ENCODE measurements at regions not wholly inside any gene's neighbourhood (a gene's known extent, or its start where the extent isn't known, plus 50 kb on each side); places are given as distances from the start of the nearest gene placed in this dataset.

- no peaks in the 10 kb centered on the region for H3F3A ChIP-seq (ENCODE audit: insufficient read depth, low read length, poor library complexity, severe bottlenecking)
- no peak overlapping the region for H2AFZ ChIP-seq (ENCODE audit: low read depth, low read length)
- no peak for TF ChIP-seq POLR2AphosphoS5 (IDR thresholded peaks at IDR 0.05)
- TF ChIP-seq, protein P1, sequence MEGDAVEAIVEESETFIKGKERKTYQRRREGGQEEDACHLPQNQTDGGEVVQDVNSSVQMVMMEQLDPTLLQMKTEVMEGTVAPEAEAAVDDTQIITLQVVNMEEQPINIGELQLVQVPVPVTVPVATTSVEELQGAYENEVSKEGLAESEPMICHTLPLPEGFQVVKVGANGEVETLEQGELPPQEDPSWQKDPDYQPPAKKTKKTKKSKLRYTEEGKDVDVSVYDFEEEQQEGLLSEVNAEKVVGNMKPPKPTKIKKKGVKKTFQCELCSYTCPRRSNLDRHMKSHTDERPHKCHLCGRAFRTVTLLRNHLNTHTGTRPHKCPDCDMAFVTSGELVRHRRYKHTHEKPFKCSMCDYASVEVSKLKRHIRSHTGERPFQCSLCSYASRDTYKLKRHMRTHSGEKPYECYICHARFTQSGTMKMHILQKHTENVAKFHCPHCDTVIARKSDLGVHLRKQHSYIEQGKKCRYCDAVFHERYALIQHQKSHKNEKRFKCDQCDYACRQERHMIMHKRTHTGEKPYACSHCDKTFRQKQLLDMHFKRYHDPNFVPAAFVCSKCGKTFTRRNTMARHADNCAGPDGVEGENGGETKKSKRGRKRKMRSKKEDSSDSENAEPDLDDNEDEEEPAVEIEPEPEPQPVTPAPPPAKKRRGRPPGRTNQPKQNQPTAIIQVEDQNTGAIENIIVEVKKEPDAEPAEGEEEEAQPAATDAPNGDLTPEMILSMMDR (IDR thresholded peaks at IDR 0.05; ENCODE audit: poor library complexity, severe bottlenecking), result no peak
- no peak for TF ChIP-seq EP300 (conservative IDR thresholded peaks at IDR 0.05; ENCODE audit: poor library complexity, severe bottlenecking)
- TF ChIP-seq SMC3 (conservative IDR thresholded peaks at IDR 0.05; ENCODE audit: poor library complexity), result no peak
- TF ChIP-seq MXI1 (conservative IDR thresholded peaks at IDR 0.05; ENCODE audit: poor library complexity, severe bottlenecking), result no peak
- no peak for TF ChIP-seq RAD21 (conservative IDR thresholded peaks at IDR 0.05)
- no peak for TF ChIP-seq EZH2 (IDR thresholded peaks at IDR 0.05; ENCODE audit: borderline replicate concordance, insufficient read depth, low read length, poor library complexity, severe bottlenecking)
- TF ChIP-seq TAF1 (IDR thresholded peaks at IDR 0.05; ENCODE audit: low read depth), result no peak
- TF ChIP-seq, protein P2, sequence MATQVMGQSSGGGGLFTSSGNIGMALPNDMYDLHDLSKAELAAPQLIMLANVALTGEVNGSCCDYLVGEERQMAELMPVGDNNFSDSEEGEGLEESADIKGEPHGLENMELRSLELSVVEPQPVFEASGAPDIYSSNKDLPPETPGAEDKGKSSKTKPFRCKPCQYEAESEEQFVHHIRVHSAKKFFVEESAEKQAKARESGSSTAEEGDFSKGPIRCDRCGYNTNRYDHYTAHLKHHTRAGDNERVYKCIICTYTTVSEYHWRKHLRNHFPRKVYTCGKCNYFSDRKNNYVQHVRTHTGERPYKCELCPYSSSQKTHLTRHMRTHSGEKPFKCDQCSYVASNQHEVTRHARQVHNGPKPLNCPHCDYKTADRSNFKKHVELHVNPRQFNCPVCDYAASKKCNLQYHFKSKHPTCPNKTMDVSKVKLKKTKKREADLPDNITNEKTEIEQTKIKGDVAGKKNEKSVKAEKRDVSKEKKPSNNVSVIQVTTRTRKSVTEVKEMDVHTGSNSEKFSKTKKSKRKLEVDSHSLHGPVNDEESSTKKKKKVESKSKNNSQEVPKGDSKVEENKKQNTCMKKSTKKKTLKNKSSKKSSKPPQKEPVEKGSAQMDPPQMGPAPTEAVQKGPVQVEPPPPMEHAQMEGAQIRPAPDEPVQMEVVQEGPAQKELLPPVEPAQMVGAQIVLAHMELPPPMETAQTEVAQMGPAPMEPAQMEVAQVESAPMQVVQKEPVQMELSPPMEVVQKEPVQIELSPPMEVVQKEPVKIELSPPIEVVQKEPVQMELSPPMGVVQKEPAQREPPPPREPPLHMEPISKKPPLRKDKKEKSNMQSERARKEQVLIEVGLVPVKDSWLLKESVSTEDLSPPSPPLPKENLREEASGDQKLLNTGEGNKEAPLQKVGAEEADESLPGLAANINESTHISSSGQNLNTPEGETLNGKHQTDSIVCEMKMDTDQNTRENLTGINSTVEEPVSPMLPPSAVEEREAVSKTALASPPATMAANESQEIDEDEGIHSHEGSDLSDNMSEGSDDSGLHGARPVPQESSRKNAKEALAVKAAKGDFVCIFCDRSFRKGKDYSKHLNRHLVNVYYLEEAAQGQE (IDR thresholded peaks at IDR 0.05; ENCODE audit: borderline replicate concordance), result no peak
- no peaks in the 10 kb centered on the region for H3K9me2 ChIP-seq (ENCODE audit: insufficient read depth, low read length)
- H3K79me2 ChIP-seq (replicated peaks; ENCODE audit: insufficient read depth, low read length), result no peaks in the 10 kb centered on the region
- H3K4me2 ChIP-seq (ENCODE audit: low read length), result no peak overlapping the region
- H3K27ac ChIP-seq (ENCODE audit: low read length), result no peak overlapping the region
- no peaks in the 10 kb centered on the region for H3K27me3 ChIP-seq (ENCODE audit: insufficient read depth, low read depth, low read length)
- H3K4me3 ChIP-seq (ENCODE audit: low read length), result no peak overlapping the region
- H4K20me1 ChIP-seq (ENCODE audit: insufficient read depth), result no peaks in the 10 kb centered on the region
- H3K9ac ChIP-seq (ENCODE audit: low read length), result no peak overlapping the region
- H3K9me3 ChIP-seq (ENCODE audit: low read length), result no peaks in the 10 kb centered on the region
- no peaks in the 10 kb centered on the region for H3K36me3 ChIP-seq (ENCODE audit: insufficient read depth, low read length)
These were observed 157.2 kb downstream of the TMEM132E start for GRCh38 chr17:34736611-34737010.

GRCh38 chr17:34733333-34733732 lies 154.0 kb downstream of the TMEM132E start:
- no peak overlapping the region for H3K9ac ChIP-seq (ENCODE audit: low read length)
- no peak overlapping the region for H3K27ac ChIP-seq (ENCODE audit: low read length)
- H3K9me2 ChIP-seq (ENCODE audit: insufficient read depth, low read length), result no peaks in the 10 kb centered on the region
- TF ChIP-seq, protein P1 (IDR thresholded peaks at IDR 0.05; ENCODE audit: poor library complexity, severe bottlenecking), result no peak
- TF ChIP-seq RAD21 (conservative IDR thresholded peaks at IDR 0.05) (no peak), EZH2 (IDR thresholded peaks at IDR 0.05; ENCODE audit: borderline replicate concordance, insufficient read depth, low read length, poor library complexity, severe bottlenecking) (no peak), SMC3 (conservative IDR thresholded peaks at IDR 0.05; ENCODE audit: poor library complexity) (no peak), TAF1 (IDR thresholded peaks at IDR 0.05; ENCODE audit: low read depth) (no peak), MXI1 (conservative IDR thresholded peaks at IDR 0.05; ENCODE audit: poor library complexity, severe bottlenecking) (no peak), EP300 (conservative IDR thresholded peaks at IDR 0.05; ENCODE audit: poor library complexity, severe bottlenecking) (no peak), POLR2AphosphoS5 (IDR thresholded peaks at IDR 0.05) (no peak)
- TF ChIP-seq, protein P2 (IDR thresholded peaks at IDR 0.05; ENCODE audit: borderline replicate concordance), result no peak
- H3K27me3 ChIP-seq (ENCODE audit: insufficient read depth, low read depth, low read length), result no peaks in the 10 kb centered on the region
- no peaks in the 10 kb centered on the region for H3K79me2 ChIP-seq (replicated peaks; ENCODE audit: insufficient read depth, low read length)
- no peaks in the 10 kb centered on the region for H3K9me3 ChIP-seq (ENCODE audit: low read length)
- no peaks in the 10 kb centered on the region for H4K20me1 ChIP-seq (ENCODE audit: insufficient read depth)
- H3F3A ChIP-seq (ENCODE audit: insufficient read depth, low read length, poor library complexity, severe bottlenecking), result no peaks in the 10 kb centered on the region
- H3K4me2 ChIP-seq (ENCODE audit: low read length), result no peak overlapping the region
- no peak overlapping the region for H3K4me3 ChIP-seq (ENCODE audit: low read length)
- H3K36me3 ChIP-seq (ENCODE audit: insufficient read depth, low read length), result no peaks in the 10 kb centered on the region
- no peak overlapping the region for H2AFZ ChIP-seq (ENCODE audit: low read depth, low read length)

All from neural cell (in vitro differentiated cells).